Stimulated activated CD4-positive, alpha-beta T cell treated with anti-CD3 and anti-CD28 coated beads, Interleukin-1b, Interleukin-23, amount 100 ng/mL, for 48 hours (primary cell): ENCODE measurements at regions not wholly inside any gene's neighbourhood (a gene's known extent, or its start where the extent isn't known, plus 50 kb on each side); places are given as distances from the start of the nearest gene placed in this dataset.
"Not testable (repeated sequence)": the region's sequence is repeated elsewhere in the genome, so short reads cannot be mapped to it uniquely, and the experiment has no call there.

Source experiments
- DNase-seq: peaks from one replicate; pipeline ENCODE4 v3.0.0-alpha.2; 2020

DNA sequence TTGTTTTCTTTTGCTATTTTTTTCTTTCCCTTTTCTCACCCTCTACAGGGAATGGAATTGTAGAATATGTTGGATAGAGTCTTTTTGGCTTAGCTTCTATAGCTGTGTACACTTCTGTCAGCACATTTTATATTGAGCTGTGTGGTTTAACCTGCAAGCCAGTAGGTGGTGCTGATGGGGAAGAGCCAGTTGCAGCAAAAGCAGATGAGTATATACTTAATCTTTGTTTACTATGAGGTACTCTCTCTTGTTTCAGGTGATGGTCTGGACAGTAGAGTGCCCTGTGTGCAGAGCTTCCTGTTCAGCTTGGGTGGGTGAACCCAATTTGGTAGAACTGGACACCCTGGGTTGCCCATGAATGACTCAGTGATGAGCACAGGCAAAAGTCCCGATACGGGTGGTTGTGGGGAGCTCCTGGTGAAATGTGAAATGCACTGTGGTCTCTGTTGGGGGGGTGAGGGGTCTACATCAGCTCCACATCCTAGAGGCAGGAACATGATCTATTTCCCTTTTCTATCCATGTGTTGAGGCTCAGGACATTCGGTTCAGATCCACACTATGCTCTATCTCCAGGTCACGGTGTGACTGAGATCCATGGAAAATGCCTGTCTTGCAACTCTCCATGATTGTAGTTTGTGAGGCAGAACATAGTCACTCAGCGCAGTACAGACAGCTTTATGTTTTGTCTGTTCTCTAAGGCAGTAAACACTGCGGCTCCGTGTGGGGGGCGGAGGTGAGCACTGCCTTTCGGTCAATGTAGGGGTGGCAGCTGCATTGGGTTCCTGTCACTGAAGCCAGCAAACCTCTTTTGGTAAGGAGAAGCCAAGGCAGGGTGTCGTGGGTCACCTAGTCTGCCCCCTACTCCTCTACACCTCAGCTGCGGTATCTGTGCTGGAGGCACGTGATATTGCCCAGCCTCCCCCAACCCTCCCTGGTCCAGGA is 353.2 kb downstream of the PRR16 start:
- DNase-seq: no peak

DNA sequence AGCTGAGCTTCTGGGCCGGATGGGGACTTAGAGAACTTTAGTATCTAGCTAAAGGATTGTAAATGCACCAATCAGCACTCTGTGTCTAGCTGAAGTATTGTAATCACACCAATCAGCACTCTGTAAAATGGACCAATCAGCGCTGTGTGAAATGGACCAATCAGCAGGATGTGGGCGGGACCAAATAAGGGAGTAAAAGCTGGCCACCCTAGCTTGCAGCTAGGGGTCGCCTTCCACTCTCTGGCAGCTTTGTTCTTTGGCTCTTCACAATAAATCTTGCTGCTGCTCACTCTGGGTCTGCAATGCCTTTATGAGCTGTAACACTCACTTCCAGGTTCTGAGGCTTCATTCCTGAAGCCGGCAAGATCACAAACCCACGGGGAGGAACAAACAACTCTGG is 354.0 kb downstream of the PRR16 start:
- DNase-seq: no peak

DNA sequence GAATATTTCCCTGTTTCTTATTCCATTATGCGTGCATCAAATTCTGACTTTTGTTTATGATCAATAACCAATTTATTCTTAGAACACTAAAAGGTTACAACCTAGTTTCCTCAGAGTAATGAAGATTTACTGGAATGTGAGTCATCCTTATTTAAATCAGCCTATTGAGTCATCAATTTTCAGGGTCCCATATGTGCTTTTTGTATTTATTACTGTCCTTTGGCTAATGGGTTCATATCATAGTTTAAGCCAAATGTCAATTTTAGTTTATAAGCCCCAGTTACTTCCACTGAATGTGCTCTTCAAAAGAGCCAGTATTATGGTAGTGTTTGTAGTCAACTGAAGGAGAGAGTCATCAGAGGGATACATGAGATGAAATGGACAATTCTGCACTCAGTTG is 359.2 kb downstream of the PRR16 start:
- no peak for DNase-seq

DNA sequence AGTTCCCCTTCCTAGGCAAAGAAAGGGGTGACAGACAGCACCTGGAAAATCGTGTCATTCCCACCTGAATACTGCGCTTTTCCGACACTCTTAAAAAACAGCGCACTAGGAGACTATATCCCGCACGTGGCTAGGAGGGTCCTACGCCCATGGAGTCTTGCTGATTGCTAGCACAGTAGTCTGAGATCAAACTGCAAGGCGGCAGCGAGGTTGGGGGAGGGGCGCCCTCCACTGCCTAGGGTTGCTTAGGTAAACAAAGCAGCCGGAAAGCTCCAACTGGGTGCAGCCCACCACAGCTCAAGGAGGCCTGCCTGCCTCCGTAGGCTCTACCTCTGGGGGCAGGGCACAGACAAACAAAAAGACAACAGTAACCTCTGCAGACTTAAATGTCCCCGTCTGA is 367.5 kb downstream of the PRR16 start:
- not testable (repeated sequence) for DNase-seq

DNA sequence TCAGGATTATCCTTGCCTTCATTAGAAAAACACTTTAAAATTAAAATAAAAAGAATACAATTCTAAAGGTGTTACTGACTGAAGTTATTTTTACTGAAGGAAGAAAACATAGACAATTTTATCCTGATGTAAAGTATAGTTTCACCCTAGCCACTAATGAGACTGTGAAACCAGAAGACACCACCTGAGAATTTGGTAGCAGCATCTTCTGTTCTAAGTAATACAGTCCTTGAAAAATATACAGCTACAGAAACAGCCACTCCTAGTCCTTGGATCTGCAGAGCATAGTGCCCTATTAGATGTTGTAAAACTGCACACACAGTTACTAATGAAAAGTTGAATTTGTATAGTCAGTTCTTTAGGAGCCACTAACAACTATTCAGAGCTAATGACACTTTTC is 377.7 kb downstream of the PRR16 start:
- DNase-seq: no peak

DNA sequence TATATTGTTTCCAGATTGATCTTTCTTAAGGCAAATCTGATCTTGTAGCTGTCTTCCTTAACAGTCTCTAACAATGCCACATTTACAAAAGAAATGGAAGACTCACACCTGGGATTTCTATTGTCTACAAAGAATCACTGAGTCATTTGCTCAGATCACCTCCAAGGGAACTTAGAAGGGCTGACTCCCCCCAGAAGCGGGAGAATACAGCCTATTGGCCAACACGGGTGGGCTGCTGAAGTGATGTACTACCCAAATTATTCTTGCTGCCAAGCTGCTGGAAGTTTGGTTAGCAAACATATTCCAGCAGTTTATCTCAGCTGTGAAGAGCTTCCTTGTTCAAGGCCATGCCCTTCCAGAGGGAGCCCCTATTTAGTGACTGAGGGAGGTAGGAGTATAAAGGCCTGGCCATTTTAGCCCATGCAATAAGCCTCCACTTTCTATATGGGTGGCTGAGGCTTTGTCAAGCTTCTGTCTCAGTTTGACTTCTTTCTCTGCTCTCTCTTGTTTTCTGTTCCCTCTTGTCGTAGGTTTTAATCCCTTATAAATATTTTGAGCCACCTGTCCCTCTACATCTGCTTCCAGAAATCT is 379.4 kb downstream of the PRR16 start:
- DNase-seq: no peak

DNA sequence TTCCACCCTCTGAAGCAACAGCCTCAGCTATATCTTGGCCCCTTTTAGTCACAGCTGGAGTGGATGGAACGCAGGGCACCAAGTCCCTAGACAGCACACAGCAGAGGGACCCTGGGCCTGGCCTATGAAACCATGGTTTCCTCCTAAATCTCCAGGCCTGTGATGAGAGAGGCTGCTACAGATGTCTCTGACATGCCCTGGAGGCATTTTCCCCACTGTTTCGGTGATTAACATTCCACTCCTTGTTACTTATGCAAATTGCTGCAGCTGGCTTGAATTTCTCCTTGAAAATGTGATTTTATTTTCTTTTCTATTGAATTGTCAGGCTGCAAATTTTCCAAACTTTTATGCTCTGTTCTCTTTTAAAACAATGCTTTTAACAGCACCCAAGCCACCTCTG is 384.8 kb downstream of the PRR16 start:
- DNase-seq: no peak

DNA sequence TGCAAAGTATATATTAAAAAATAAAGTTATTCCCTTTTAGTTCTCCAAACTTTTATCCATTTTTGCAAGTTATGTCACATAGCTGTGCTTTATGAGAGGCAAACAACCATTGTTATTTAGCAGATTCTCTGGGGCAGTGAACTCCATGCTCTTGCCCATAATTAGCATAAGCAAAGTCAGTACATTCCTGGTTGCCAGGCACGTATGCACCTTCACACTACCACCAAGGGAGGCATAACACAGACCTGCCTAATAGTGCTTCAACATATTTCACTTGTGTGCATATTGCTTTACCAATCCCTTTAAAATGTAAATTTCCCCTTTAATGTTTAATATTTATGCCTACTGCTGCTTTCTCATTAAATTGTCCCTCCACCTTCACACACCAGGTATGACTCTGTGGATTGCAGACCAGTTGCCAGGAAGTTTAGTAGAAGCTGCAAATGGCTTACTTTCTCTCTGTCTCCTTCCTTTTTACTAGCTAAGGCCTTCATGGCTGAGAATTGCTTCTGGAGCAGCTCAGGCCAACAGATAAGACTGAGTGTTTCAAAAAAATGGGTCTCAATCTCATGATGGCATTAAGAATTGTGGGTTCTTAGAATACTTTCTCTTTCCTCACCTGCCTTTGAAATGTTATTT is 388.2 kb downstream of the PRR16 start:
- DNase-seq: no peak

DNA sequence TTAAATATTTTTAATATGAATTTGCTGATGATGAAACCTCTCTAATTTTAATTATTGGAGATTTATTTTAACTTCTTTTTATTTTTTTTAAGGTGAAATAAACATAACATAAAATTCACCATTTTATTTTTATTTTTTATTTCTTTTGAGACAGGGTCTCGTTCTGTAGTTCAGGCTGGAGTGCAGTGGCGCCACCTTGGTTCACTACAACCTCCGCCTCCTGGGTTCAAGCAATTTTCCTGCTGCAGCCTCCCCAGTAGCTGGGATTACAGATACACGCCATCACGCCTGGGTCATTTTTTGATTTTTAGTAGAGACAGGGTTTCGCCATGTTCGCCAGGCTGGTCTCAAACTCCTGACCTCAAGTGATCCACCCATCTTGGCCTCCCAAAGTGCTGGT is 402.9 kb downstream of the PRR16 start:
- DNase-seq: no peak

DNA sequence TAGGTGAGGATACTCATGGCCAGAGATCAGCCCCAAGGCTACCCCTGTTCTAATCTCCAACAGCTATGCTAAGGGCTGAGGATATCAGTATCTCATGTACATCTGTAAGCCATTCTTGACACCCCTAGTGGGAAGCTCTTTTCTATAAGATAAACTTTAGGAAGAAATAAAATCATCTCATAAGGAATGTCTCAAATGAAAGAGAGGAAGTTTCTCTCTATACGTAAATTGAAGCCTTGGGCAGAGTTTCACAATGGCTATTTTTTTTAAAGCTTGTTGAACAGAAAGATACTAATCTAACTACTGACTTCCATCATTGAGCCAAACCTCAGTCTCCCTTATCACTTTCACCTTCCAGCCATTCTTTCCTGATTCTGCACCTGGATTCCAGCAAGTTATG is 405.7 kb downstream of the PRR16 start:
- DNase-seq: no peak

DNA sequence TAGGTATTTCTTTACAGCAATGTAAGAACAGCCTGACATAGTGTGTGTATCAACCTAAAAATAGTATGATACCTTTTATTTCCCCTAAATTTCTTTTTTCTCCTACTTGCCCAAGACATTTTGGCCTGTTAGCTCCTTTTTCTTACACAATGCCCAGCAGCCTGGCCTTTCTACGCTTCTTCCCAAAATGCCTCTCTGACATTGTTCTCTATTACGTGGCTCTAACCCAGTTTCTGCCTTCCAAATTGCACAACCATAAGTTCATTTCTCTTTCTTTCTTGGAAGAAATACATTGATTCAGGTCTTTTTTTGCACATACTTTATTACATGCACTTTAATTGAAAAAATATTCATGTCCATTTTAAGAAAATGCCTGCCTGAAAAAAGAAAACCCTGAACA is 408.2 kb downstream of the PRR16 start:
- no peak for DNase-seq

DNA sequence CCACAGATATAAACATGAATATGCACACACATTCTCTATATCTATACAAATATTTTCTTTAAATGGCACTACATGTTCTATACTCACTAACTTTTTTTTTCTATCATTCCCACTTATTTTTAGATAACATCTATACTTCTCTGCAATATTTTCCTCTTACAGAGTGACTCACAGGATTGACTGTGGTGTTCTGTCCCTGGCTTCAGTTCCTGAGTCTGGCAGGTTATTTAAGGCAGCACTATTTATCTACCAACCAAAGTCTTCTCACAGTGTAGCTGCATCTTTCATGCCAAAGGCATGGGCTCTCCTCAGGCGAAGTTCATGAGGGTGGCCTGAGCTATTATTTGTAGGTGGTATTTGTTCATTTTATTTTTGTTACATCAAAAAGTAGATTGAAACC is 409.0 kb downstream of the PRR16 start:
- no peak for DNase-seq

DNA sequence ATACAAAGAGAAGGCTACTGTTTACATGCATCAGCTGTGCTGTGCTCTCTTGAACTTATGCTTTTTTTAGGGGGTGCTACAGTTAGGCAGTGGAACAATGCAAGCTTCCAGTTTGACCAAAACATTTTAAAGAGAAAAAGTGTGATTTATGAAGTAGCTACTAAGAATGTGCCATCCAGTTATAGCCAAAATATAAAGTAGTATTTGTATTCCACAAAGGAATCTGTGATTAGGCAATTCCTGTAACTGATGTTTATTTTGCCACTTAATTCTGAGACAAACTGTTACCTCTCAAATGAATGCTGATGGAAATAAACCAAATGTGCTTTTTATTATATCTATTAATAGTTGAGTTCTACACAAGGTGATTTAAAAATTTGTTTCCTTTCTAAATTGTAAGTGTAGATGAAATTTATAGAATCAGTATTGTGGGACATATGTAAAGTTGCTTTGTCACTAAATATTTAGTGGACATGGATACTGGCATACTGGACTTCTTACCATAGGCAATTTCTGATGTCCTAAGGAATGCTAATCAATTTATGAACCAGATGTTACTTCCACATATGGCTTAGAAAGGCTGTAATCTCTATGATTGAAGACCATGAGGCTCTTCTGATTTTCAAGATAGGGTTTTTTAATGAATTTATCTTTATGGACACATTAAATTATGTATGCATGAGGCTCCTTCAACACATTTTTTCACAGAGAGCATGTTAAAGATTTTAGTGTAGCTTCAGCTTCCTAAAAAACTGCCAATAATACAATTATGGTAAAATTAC is 410.2 kb downstream of the PRR16 start:
- DNase-seq: no peak

DNA sequence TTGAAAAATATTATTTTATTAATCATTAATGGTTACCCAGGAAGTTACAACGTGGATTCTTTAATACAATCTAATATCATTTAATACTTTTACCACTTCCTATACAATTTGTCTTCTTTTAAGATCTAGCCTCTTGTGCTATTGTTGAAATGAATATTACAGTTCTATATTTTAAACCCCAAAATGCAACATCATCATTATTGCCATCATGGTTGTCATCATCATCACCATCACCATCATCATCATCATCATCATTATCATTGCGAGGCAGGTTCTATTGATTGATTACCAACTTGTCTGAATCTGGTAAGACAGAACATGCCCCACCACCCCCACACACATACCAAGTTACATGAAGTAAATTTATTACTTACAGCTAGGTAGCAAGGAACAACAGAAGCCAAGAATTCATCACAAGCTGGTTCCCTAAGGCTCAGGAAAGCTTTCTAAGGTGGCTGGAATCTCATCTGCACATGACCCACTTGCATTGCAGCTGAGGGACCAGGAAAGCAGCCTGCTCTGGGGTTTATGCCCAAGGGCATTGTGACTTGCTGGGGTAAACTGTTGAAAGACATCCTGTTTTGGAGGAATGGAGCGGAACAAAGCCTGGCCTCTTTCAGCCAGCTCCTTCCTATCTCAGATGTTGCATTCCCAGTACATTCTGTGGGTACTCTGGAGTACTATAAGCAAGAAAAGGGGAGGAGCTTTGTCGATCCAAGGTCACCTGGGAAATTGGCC is 418.1 kb downstream of the PRR16 start:
- DNase-seq: no peak

DNA sequence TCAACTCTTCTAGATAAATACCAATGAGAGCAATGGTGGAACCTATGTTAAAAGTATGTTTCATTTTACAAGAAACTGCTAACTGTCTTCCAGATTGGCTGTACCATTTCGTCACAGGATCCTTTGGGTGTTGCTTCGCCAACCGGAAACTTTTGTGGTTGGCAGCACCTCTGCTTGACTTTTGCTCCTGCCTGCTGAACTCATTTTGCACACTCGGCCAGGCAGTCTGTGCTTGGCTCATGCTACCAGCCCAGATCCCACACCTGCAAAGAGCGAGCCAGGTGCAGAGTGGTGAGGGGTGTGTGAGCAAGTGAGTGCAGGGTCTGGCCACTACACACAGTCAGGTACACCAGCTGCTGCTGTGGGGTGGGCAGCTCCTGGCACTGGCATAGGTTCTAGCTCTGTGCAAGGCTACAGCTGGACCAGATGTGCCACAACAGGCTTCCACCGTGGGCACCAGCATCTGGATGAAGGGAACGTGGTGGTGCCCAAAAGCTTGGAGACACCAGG is 422.3 kb downstream of the PRR16 start:
- no peak for DNase-seq

DNA sequence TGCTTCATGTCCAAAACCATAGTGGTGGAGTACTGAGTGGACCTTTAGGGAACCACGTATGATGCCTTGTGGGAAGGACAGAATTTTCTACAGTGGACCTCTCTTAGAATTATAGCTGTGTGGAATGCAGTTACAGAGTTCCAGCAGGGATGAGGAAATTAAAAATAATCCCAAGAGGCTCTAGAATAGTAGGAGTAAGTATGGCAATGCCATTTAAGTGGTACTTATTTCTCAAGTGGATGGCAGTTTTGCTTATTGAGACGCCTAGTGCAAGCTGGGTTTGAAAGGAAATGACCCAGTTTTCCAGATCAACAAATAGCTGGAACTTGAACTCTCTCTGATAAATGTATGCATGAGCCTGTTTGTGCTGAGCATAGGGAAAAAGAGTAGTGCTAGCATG is 431.6 kb downstream of the PRR16 start:
- DNase-seq: no peak

DNA sequence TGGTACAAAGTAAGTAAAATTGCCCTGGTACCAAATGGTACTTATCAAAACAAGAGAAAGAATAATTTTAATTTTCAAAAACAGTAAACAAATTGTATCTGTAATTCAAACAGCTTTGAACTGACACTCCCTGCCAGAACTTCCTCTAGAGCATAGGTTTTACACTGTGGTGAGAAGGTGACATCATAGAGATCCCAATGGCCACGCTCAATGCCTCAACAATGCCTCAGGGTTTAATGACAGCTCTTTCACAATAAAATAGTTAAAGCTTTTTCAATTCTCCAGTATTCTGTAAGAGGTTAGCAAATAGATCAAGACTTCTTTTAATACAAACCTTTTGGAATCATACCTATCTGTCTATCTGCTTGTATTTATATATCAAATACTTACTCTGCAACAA is 437.1 kb downstream of the PRR16 start:
- no peak for DNase-seq

DNA sequence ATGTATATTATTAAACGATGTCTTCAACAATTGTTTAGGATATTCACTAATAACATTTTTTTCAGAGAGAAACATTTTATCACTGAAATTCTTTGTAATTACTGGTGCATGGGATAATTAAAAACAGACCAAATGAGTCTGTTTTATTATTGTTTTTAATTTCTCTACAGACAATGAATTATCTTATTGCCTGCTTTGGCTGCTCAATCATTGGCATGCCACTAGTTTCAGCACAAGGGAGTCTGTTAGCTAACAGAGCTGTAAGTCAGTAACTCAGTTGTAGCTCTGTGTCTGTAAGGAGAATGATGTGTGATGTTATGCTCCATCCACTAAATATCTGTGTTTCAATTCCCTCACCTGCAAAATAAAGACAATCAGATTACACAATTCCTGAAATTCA is 443.9 kb downstream of the PRR16 start:
- DNase-seq: no peak

DNA sequence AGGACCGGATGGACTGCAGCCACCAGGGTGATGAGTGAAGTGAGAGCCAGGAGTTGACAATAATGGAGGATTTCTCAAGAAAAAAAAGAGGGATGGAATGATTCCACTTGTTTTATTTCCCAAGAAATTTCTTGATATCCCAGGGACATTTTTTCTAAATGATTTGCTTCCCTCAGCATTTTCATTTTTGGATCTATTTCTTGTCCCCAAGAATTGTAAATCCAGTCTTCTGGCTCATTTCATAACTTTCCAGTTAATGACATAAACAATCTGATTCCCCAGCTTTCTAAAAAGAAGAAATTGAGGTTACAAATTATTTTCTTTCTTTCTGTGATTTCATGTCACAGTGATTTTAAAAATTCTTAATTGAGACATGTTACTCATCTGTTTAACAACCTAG is 446.5 kb downstream of the PRR16 start:
- DNase-seq: no peak

DNA sequence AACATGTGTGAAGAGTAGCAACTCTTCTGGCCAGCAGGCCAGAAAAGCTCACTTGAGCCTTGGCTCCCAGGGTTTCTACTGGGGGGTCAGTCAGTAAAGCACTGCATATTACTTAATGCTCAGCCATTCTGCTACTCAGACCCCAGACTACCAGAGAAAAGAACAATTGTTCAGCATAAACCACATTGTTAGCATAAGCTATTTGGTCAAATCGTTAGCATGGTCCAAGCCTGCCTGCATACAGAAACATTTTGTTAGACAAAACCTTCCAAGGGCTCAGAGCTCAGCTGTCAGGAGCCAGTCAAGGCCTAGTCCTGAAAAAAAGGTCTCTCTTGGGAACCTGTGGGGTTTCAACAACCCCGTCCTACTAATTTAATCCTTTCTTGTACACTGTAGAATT is 449.3 kb downstream of the PRR16 start:
- no peak for DNase-seq

DNA sequence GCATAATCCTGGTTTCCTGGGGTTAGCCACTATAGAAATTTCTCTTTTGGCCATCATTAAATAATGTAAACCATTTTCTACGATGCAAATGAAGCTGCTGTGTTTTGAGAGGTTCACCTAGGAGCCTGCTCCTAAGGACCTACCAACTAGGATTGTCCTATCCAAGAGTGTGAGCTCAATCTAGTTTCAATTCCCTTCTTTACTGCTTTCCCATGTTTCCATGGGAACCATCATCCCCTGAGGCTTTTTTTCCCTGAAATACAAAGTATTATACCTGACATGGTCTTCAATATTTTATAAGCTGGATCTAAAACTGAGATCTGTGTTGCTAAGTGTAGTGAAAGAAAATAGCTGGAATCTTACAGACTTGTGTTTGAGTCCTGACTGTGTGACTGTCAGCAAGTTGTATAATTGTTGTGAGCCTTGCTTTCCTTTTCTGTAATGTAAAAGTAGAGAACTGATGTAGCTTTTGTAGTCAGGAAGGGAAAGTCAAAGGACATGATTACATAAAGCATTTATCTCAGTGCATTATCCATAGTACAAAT is 453.2 kb downstream of the PRR16 start:
- no peak for DNase-seq

DNA sequence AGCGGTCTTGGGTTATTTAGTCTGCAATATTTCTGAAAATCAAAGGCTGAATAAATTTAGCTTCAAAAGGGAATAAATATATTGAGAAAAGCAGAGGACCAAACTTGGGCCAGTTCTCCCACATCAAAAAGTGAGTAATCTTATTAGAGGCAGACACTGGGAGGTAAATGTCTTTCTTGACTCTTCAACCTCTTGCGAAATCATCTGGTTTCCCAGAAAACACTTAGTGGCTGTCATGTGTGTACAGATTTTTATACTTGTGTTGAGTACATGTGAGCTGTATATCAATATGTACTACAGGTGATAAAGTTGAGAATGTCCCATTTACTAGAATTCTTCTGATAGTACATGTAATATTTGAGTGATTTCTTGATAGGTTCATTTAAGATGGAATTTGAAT is 454.9 kb downstream of the PRR16 start:
- no peak for DNase-seq
